HEK293T (cell line): ENCODE measurements at regions not wholly inside any gene's neighbourhood (a gene's known extent, or its start where the extent isn't known, plus 50 kb on each side); places are given as distances from the start of the nearest gene placed in this dataset.

ENCODE experiments used
- CTCF ChIA-PET: fragments of 350-600 bp; formaldehyde crosslinking; extraction: SDS; loops from one replicate; lab custom pipeline; 2021; ENCODE audit warnings: antibody characterized with exemption, inconsistent platforms; lab: Yijun Ruan, JAX
- POLR2A ChIA-PET: fragments of 350-600 bp; formaldehyde crosslinking; extraction: SDS; loops from one replicate; lab custom pipeline; 2020; ENCODE audit warnings: antibody characterized with exemption, inconsistent platforms; lab: Yijun Ruan, JAX
- DNase-seq: peaks from one replicate; pipeline ENCODE4 v3.0.0; 2012; ENCODE audit warnings: mixed read lengths; ENCODE audit errors: extremely low spot score
- ARNT ChIP-seq: fragments of 450-650 bp; IDR thresholded peaks from 2 replicates; pipeline ENCODE4 v1.6.1; 2017; ENCODE audit warnings: mild to moderate bottlenecking
- BHLHE40 ChIP-seq: fragments of 450-650 bp; IDR thresholded peaks from 2 replicates; pipeline ENCODE4 v1.6.1; 2016; ENCODE audit warnings: mild to moderate bottlenecking, moderate library complexity, borderline replicate concordance
- CTBP1 ChIP-seq: fragments of 450-650 bp; IDR thresholded peaks from 2 replicates; pipeline ENCODE4 v1.6.1; 2016; ENCODE audit warnings: borderline replicate concordance
- ELF4 ChIP-seq: fragments of 450-650 bp; IDR thresholded peaks from 2 replicates; pipeline ENCODE4 v1.6.1; 2017; ENCODE audit warnings: antibody characterized with exemption
- FOXA1 ChIP-seq: fragments of 450-650 bp; IDR thresholded peaks from 2 replicates; pipeline ENCODE4 v1.6.1; 2016; ENCODE audit warnings: mild to moderate bottlenecking
- FOXK2 ChIP-seq: fragments of 450-650 bp; IDR thresholded peaks from 2 replicates; pipeline ENCODE4 v1.6.1; 2016; ENCODE audit warnings: mild to moderate bottlenecking
- FOXM1 ChIP-seq: fragments of 450-650 bp; IDR thresholded peaks from 2 replicates; pipeline ENCODE4 v1.6.1; 2017; ENCODE audit warnings: mild to moderate bottlenecking, borderline replicate concordance
- HDGF ChIP-seq: fragments of 450-650 bp; IDR thresholded peaks from 2 replicates; pipeline ENCODE4 v1.6.1; 2017; ENCODE audit warnings: antibody characterized with exemption, borderline replicate concordance
- L3MBTL2 ChIP-seq: fragments of 450-650 bp; conservative IDR thresholded peaks from 2 replicates; pipeline ENCODE4 v1.6.1; 2016; ENCODE audit warnings: mild to moderate bottlenecking
- LEF1 ChIP-seq: fragments of 450-650 bp; IDR thresholded peaks from 2 replicates; pipeline ENCODE4 v1.6.1; 2017; ENCODE audit warnings: mild to moderate bottlenecking, borderline replicate concordance
- NFRKB ChIP-seq: fragments of 450-650 bp; IDR thresholded peaks from 2 replicates; pipeline ENCODE4 v1.6.1; 2016; ENCODE audit warnings: mild to moderate bottlenecking, moderate library complexity
- PKNOX1 ChIP-seq: fragments of 450-650 bp; IDR thresholded peaks from 2 replicates; pipeline ENCODE4 v1.6.1; 2016
- SP1 ChIP-seq: fragments of 450-650 bp; IDR thresholded peaks from 2 replicates; pipeline ENCODE4 v1.6.1; 2017
- SUZ12 ChIP-seq: fragments of 450-650 bp; IDR thresholded peaks from 2 replicates; pipeline ENCODE4 v1.6.1; 2016; ENCODE audit warnings: mild to moderate bottlenecking
- TARDBP ChIP-seq: fragments of 450-650 bp; IDR thresholded peaks from 2 replicates; pipeline ENCODE4 v1.6.1; 2016
- ZNF384 ChIP-seq: fragments of 450-650 bp; IDR thresholded peaks from 2 replicates; pipeline ENCODE4 v1.6.1; 2016

- DNase-seq, result no peak
- ChIA-PET CTCF (no interaction called here), POLR2A (interaction anchor here (1.3 to 2.5 kb wide), 2 partner anchors 9 to 229 kb away, joined by 3 to 9 read pairs; partner anchors contain the start of gene CITED2)
- TF ChIP-seq CTBP1 (no peak), PKNOX1 (no peak), ARNT (no peak), ELF4 (no peak), SP1 (no peak), NFRKB (no peak), LEF1 (no peak), FOXM1 (no peak), FOXK2 (no peak)
Measured at GRCh38 chr6:139603581-139603980, 229.1 kb upstream of the CITED2 start.

GRCh38 chr6:139602577-139602976, 228.1 kb upstream of the CITED2 start:
- ChIA-PET POLR2A (interaction anchor here (2.5 kb wide), 1 partner anchor 228 kb away, joined by 9 read pairs; the partner anchor contains the start of gene CITED2), CTCF (no interaction called here)
- TF ChIP-seq HDGF, result no peak
- no peak for TF ChIP-seq NFRKB
- TF ChIP-seq TARDBP, result no peak
- no peak for TF ChIP-seq ZNF384
- no peak for TF ChIP-seq ELF4
- TF ChIP-seq FOXK2, result no peak
- TF ChIP-seq CTBP1, result no peak
- TF ChIP-seq PKNOX1, result no peak
- no peak for DNase-seq

- ChIA-PET POLR2A (no interaction called here), CTCF (interaction anchor here (0.6 kb wide), 1 partner anchor 11 kb away, joined by 3 read pairs; no protein-coding TSS in a partner anchor)
- TF ChIP-seq SUZ12 (no peak), ELF4 (no peak), CTBP1 (no peak), TARDBP (no peak), HDGF (no peak), FOXK2 (no peak), SP1 (no peak), ARNT (no peak), PKNOX1 (no peak), FOXM1 (no peak), ZNF384 (no peak), LEF1 (no peak), NFRKB (no peak), L3MBTL2 (no peak), FOXA1 (no peak), BHLHE40 (no peak)
Measured at GRCh38 chr6:139600919-139601475, 226.5 kb upstream of the CITED2 start.

GRCh38 chr6:139600343-139600742, 225.9 kb upstream of the CITED2 start:
- POLR2A ChIA-PET, result no interaction called here
- CTCF ChIA-PET, result no interaction called here
- TF ChIP-seq BHLHE40 (no peak), HDGF (no peak), TARDBP (no peak), CTBP1 (no peak), FOXK2 (no peak), L3MBTL2 (no peak), ZNF384 (no peak), ARNT (no peak), NFRKB (no peak), PKNOX1 (no peak), LEF1 (no peak), FOXA1 (no peak), FOXM1 (no peak), SP1 (no peak), SUZ12 (no peak), ELF4 (no peak)
- DNase-seq, result no peak

More at GRCh38 chr6:139600919-139601475, 226.5 kb upstream of the CITED2 start:
- DNase-seq, result no peak

- POLR2A ChIA-PET, result interaction anchor here (1.3 kb wide), 1 partner anchor 10 kb away, joined by 3 read pairs; no protein-coding TSS in a partner anchor
- no peak for TF ChIP-seq ARNT
- TF ChIP-seq PKNOX1, result no peak
- TF ChIP-seq TARDBP, result no peak
- TF ChIP-seq ELF4, result no peak
- no peak for TF ChIP-seq SUZ12
- TF ChIP-seq LEF1, result no peak
- no peak for TF ChIP-seq ZNF384
- no peak for TF ChIP-seq FOXK2
- no peak for TF ChIP-seq SP1
- TF ChIP-seq FOXM1, result no peak
- no peak for TF ChIP-seq NFRKB
- no peak for TF ChIP-seq FOXA1
- TF ChIP-seq L3MBTL2, result no peak
- TF ChIP-seq BHLHE40, result no peak
- TF ChIP-seq CTBP1, result no peak
- no peak for TF ChIP-seq HDGF
- CTCF ChIA-PET, result no interaction called here
- DNase-seq, result no peak
Measured at GRCh38 chr6:139597771-139598755, 223.6 kb upstream of the CITED2 start.
